ENCODE measurements at regions not wholly inside any gene's neighbourhood (a gene's known extent, or its start where the extent isn't known, plus 50 kb on each side); places are given as distances from the start of the nearest gene placed in this dataset.

- Histone ChIP-seq H3K4me1 (ENCODE audit: insufficient read depth) (peaks cover 11% of the 10 kb centered on the region; the same call in 1 of the 2 replicates), H3K79me2 (ENCODE audit: insufficient read depth) (no peaks in the 10 kb centered on the region), H3K9ac (no peak overlapping the region), H3K27me3 (replicated peaks; ENCODE audit: insufficient read depth) (no peaks in the 10 kb centered on the region), H3K9me3 (ENCODE audit: low read depth) (no peaks in the 10 kb centered on the region), H3K9me2 (ENCODE audit: insufficient read depth) (no peaks in the 10 kb centered on the region), H3K36me3 (ENCODE audit: low read depth) (no peaks in the 10 kb centered on the region), H3F3A (ENCODE audit: insufficient read depth) (0 out of 2 replicates have a peak, but pooled peaks cover 5% of the 10 kb centered on the region), H3K4me2 (ENCODE audit: unreplicated experiment) (no peak overlapping the region), H2AFZ (no peak overlapping the region), H4K20me1 (ENCODE audit: insufficient read depth) (no peaks in the 10 kb centered on the region), H3K27ac (no peak overlapping the region), H3K4me3 (no peak overlapping the region)
- peak; percentile 62 for DNase-seq
- WGBS, 2 experiments (ENCODE audit: low coverage in 1 of 2, low lambda C conversion rate in 2 of 2, missing lambda C conversion rate in 2 of 2) = 45 to 52% methylated on average over 1 of the region's 1 CpG
- TF ChIP-seq EZH2 (IDR thresholded peaks at IDR 0.05; ENCODE audit: insufficient read depth, poor library complexity, severe bottlenecking) (no peak), EZH2phosphoT487 (IDR thresholded peaks at IDR 0.05; ENCODE audit: insufficient read depth, low read depth) (no peak)
- in situ Hi-C loops (cut with MboI) = no loop called here
Measured at GRCh38 chr21:35179990-35180540, 131.0 kb upstream of the RUNX1 start.

GRCh38 chr21:35178827-35179226, 129.7 kb upstream of the RUNX1 start:
- DNase-seq = peak; percentile 73
- no peaks in the 10 kb centered on the region for H3K9me2 ChIP-seq (ENCODE audit: insufficient read depth)

DNA sequence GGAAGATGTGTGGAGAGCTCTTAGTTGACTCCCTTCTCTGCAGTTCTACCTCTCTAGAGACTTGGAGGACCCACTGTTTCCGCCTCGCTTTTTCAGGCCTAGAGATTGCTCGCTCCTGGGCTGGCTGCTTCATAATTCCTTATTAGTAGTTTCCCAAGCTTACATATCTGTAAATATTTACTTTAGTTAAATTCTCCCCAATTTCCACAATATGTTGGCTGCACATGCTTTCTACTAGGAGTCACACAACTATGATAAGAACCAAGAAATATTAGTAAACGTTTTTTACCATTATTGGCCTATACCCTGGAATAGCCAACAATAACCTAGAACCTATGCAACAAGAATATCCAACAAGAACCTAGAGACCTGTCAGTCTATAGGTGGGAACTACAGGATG, 129.0 kb upstream of the RUNX1 start:
- in situ Hi-C loops (cut with MboI) = no loop called here
- no peak overlapping the region for H3K4me2 ChIP-seq (ENCODE audit: unreplicated experiment)
- DNase-seq = no peak

More at GRCh38 chr21:35178827-35179226, 129.7 kb upstream of the RUNX1 start:
- no peak overlapping the region for H3K9ac ChIP-seq
- H3K36me3 ChIP-seq (ENCODE audit: low read depth) = no peaks in the 10 kb centered on the region
- WGBS, 2 experiments (ENCODE audit: low coverage in 1 of 2, low lambda C conversion rate in 2 of 2, missing lambda C conversion rate in 2 of 2) = 88 to 89% methylated on average over 1 of the region's 1 CpG
- no peaks in the 10 kb centered on the region for H3K9me3 ChIP-seq (ENCODE audit: low read depth)
- in situ Hi-C loops (cut with MboI) = no loop called here
- H3K4me1 ChIP-seq (ENCODE audit: insufficient read depth) = peaks cover 11% of the 10 kb centered on the region; the same call in 1 of the 2 replicates
- H3F3A ChIP-seq (ENCODE audit: insufficient read depth) = 0 out of 2 replicates have a peak, but pooled peaks cover 5% of the 10 kb centered on the region
- no peak overlapping the region for H3K4me2 ChIP-seq (ENCODE audit: unreplicated experiment)
- no peaks in the 10 kb centered on the region for H3K79me2 ChIP-seq (ENCODE audit: insufficient read depth)
- TF ChIP-seq EZH2phosphoT487 (IDR thresholded peaks at IDR 0.05; ENCODE audit: insufficient read depth, low read depth) (no peak), EZH2 (IDR thresholded peaks at IDR 0.05; ENCODE audit: insufficient read depth, poor library complexity, severe bottlenecking) (no peak)
- no peak overlapping the region for H2AFZ ChIP-seq
- H4K20me1 ChIP-seq (ENCODE audit: insufficient read depth) = no peaks in the 10 kb centered on the region
- H3K27ac ChIP-seq = no peak overlapping the region
- H3K4me3 ChIP-seq = no peak overlapping the region
- no peaks in the 10 kb centered on the region for H3K27me3 ChIP-seq (replicated peaks; ENCODE audit: insufficient read depth)

DNA sequence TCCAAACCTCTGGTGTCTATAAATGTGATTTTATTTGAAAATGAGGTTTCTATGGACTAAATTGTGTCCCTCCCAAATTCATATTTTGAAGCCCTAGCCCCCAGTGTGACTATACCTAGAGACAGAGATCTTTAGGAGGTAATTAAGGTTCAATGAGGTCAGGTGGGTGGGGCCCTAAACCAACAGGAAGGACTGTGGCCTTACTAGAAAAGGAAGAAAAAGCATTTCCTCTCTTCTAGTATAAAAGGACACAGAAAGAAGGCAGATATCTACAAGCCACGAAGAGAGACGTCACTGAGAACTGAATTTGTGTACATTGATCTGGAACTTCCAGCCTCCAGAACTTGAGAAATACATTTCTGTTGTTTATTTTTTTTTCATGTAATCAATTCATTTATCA, 123.1 kb upstream of the RUNX1 start:
- no peak for TF ChIP-seq EZH2 (IDR thresholded peaks at IDR 0.05; ENCODE audit: insufficient read depth, poor library complexity, severe bottlenecking)
- no peak for TF ChIP-seq EZH2phosphoT487 (IDR thresholded peaks at IDR 0.05; ENCODE audit: insufficient read depth, low read depth)
- 96 to 98% methylated on average over 2 of the region's 2 CpGs for WGBS, 2 experiments (ENCODE audit: low coverage in 1 of 2, low lambda C conversion rate in 2 of 2, missing lambda C conversion rate in 2 of 2)
- Histone ChIP-seq H3K9me2 (ENCODE audit: insufficient read depth) (no peaks in the 10 kb centered on the region), H3K27ac (no peak overlapping the region), H3K4me3 (no peak overlapping the region), H3F3A (ENCODE audit: insufficient read depth) (no peaks in the 10 kb centered on the region), H3K79me2 (ENCODE audit: insufficient read depth) (no peaks in the 10 kb centered on the region), H3K36me3 (ENCODE audit: low read depth) (no peaks in the 10 kb centered on the region), H4K20me1 (ENCODE audit: insufficient read depth) (no peaks in the 10 kb centered on the region), H3K9ac (no peak overlapping the region), H3K4me2 (ENCODE audit: unreplicated experiment) (no peak overlapping the region), H3K4me1 (ENCODE audit: insufficient read depth) (no peaks in the 10 kb centered on the region), H2AFZ (no peak overlapping the region), H3K9me3 (ENCODE audit: low read depth) (no peaks in the 10 kb centered on the region), H3K27me3 (replicated peaks; ENCODE audit: insufficient read depth) (no peaks in the 10 kb centered on the region)
- no peak for DNase-seq
- in situ Hi-C loops (cut with MboI) = no loop called here

More for the DNA sequence above, 129.0 kb upstream of the RUNX1 start:
- Histone ChIP-seq H4K20me1 (ENCODE audit: insufficient read depth) (no peaks in the 10 kb centered on the region), H3K4me3 (no peak overlapping the region), H3K79me2 (ENCODE audit: insufficient read depth) (no peaks in the 10 kb centered on the region), H3K9me2 (ENCODE audit: insufficient read depth) (no peaks in the 10 kb centered on the region), H3F3A (ENCODE audit: insufficient read depth) (0 out of 2 replicates have a peak, but pooled peaks cover 5% of the 10 kb centered on the region), H3K4me1 (ENCODE audit: insufficient read depth) (peaks cover 11% of the 10 kb centered on the region; the same call in 1 of the 2 replicates), H3K9ac (no peak overlapping the region; the same call in 1 of the 2 replicates), H3K9me3 (ENCODE audit: low read depth) (no peaks in the 10 kb centered on the region), H3K27me3 (replicated peaks; ENCODE audit: insufficient read depth) (no peaks in the 10 kb centered on the region), H2AFZ (no peak overlapping the region), H3K27ac (no peak overlapping the region), H3K36me3 (ENCODE audit: low read depth) (no peaks in the 10 kb centered on the region)
- TF ChIP-seq EZH2 (IDR thresholded peaks at IDR 0.05; ENCODE audit: insufficient read depth, poor library complexity, severe bottlenecking) (no peak), EZH2phosphoT487 (IDR thresholded peaks at IDR 0.05; ENCODE audit: insufficient read depth, low read depth) (no peak)
- WGBS, 2 experiments (ENCODE audit: low coverage in 1 of 2, low lambda C conversion rate in 2 of 2, missing lambda C conversion rate in 2 of 2) = 87 to 90% methylated on average over 4 of the region's 4 CpGs
